ENCODE measurements at regions not wholly inside any gene's neighbourhood (a gene's known extent, or its start where the extent isn't known, plus 50 kb on each side); places are given as distances from the start of the nearest gene placed in this dataset.

DNA sequence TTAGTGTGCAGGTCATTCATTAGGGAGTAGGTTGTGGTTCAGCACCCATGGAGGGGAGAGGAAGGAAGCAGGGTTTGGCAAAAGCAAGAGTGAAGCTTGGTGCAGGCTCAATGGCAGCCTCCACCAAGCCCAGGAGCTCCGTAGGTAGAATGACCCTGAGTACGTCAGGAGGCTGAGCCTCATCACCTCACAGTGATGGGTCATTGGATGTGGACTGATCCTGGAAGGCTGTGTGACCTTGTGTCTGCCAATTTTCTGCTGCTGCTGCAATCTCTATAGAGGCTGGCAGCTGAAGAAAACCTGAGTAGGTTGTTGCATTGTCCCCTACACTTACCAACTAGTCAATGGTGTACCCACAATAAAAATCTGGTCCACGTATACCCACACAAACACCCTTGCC, 173.1 kb downstream of the ASCL1 start:
- Histone ChIP-seq H3K36me3 (replicated peaks; ENCODE audit: low read depth, low read length) (peaks cover 8% of the 10 kb centered on the region), H2AFZ (ENCODE audit: low read depth, low read length) (no peak overlapping the region), H3K27me3 (ENCODE audit: low read depth, low read length) (no peaks in the 10 kb centered on the region), H3K9ac (ENCODE audit: low read length) (no peak overlapping the region), H3K9me3 (ENCODE audit: insufficient read depth, low read length) (peaks cover 21% of the 10 kb centered on the region; the same call in 1 of the 2 replicates), H4K20me1 (ENCODE audit: insufficient read depth, low read length) (no peaks in the 10 kb centered on the region), H3K79me2 (ENCODE audit: low read length) (no peaks in the 10 kb centered on the region), H3K4me3 (ENCODE audit: low read length) (no peak overlapping the region), H3K4me1 (ENCODE audit: low read length) (no peaks in the 10 kb centered on the region; the same call in 1 of the 2 replicates), H3K27ac (ENCODE audit: low read length) (no peak overlapping the region), H3K4me2 (ENCODE audit: low read length) (no peak overlapping the region)
- TF ChIP-seq, protein P1, sequence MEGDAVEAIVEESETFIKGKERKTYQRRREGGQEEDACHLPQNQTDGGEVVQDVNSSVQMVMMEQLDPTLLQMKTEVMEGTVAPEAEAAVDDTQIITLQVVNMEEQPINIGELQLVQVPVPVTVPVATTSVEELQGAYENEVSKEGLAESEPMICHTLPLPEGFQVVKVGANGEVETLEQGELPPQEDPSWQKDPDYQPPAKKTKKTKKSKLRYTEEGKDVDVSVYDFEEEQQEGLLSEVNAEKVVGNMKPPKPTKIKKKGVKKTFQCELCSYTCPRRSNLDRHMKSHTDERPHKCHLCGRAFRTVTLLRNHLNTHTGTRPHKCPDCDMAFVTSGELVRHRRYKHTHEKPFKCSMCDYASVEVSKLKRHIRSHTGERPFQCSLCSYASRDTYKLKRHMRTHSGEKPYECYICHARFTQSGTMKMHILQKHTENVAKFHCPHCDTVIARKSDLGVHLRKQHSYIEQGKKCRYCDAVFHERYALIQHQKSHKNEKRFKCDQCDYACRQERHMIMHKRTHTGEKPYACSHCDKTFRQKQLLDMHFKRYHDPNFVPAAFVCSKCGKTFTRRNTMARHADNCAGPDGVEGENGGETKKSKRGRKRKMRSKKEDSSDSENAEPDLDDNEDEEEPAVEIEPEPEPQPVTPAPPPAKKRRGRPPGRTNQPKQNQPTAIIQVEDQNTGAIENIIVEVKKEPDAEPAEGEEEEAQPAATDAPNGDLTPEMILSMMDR (IDR thresholded peaks at IDR 0.05; ENCODE audit: low read depth, low read length): no peak
- no peak for TF ChIP-seq EZH2phosphoT487 (IDR thresholded peaks at IDR 0.05; ENCODE audit: low read depth)

GRCh38 chr12:103138538-103138937, 181.1 kb downstream of the ASCL1 start:
- H3K36me3 ChIP-seq (replicated peaks; ENCODE audit: low read depth, low read length): peaks cover 3% of the 10 kb centered on the region
- no peaks in the 10 kb centered on the region for H4K20me1 ChIP-seq (ENCODE audit: insufficient read depth, low read length)
- no peak for TF ChIP-seq EZH2phosphoT487 (IDR thresholded peaks at IDR 0.05; ENCODE audit: low read depth)
- TF ChIP-seq, protein P1 (IDR thresholded peaks at IDR 0.05; ENCODE audit: low read depth, low read length): no peak
- no peaks in the 10 kb centered on the region for H3K79me2 ChIP-seq (ENCODE audit: low read length)
- no peak overlapping the region for H2AFZ ChIP-seq (ENCODE audit: low read depth, low read length)
- H3K4me1 ChIP-seq (ENCODE audit: low read length): no peaks in the 10 kb centered on the region; the same call in 1 of the 2 replicates
- no peak overlapping the region for H3K4me2 ChIP-seq (ENCODE audit: low read length)
- H3K27me3 ChIP-seq (ENCODE audit: low read depth, low read length): no peaks in the 10 kb centered on the region
- H3K4me3 ChIP-seq (ENCODE audit: low read length): no peak overlapping the region
- no peak overlapping the region for H3K9ac ChIP-seq (ENCODE audit: low read length)
- H3K9me3 ChIP-seq (ENCODE audit: insufficient read depth, low read length): peaks cover 30% of the 10 kb centered on the region
- H3K27ac ChIP-seq (ENCODE audit: low read length): no peak overlapping the region

DNA sequence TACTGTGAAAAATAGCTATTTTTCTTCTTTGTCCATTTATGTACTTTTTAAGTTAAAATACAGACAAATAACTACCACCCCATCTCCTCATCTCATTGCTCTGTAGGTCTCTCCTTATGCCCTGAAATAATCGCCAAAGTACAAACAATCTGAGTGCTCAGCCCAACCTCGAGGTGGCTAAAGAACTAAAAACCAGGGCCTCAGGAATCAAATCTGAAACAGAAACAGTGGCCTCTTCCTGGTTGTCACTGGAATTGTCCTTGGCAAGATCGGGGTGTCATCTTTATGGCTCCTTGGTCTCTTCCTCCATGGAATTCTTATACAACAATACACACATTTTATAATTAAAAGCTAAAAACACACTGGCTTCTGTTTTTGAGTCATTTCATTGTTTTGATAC, 182.4 kb downstream of the ASCL1 start:
- H3K79me2 ChIP-seq (ENCODE audit: low read length): no peaks in the 10 kb centered on the region
- H3K4me3 ChIP-seq (ENCODE audit: low read length): no peak overlapping the region
- no peaks in the 10 kb centered on the region for H3K4me1 ChIP-seq (ENCODE audit: low read length)
- peaks cover 3% of the 10 kb centered on the region for H3K36me3 ChIP-seq (replicated peaks; ENCODE audit: low read depth, low read length)
- H3K9me3 ChIP-seq (ENCODE audit: insufficient read depth, low read length): peaks cover 17% of the 10 kb centered on the region
- H3K9ac ChIP-seq (ENCODE audit: low read length): no peak overlapping the region
- TF ChIP-seq, protein P1 (IDR thresholded peaks at IDR 0.05; ENCODE audit: low read depth, low read length): no peak
- TF ChIP-seq EZH2phosphoT487 (IDR thresholded peaks at IDR 0.05; ENCODE audit: low read depth): no peak
- no peak overlapping the region for H2AFZ ChIP-seq (ENCODE audit: low read depth, low read length)
- no peak overlapping the region for H3K27ac ChIP-seq (ENCODE audit: low read length)
- H3K4me2 ChIP-seq (ENCODE audit: low read length): no peak overlapping the region
- no peaks in the 10 kb centered on the region for H3K27me3 ChIP-seq (ENCODE audit: low read depth, low read length)
- H4K20me1 ChIP-seq (ENCODE audit: insufficient read depth, low read length): no peaks in the 10 kb centered on the region

- Histone ChIP-seq H3K36me3 (replicated peaks; ENCODE audit: low read depth, low read length) (peaks cover 2% of the 10 kb centered on the region), H3K4me1 (ENCODE audit: low read length) (no peaks in the 10 kb centered on the region), H2AFZ (ENCODE audit: low read depth, low read length) (no peak overlapping the region), H4K20me1 (ENCODE audit: insufficient read depth, low read length) (no peaks in the 10 kb centered on the region), H3K4me3 (ENCODE audit: low read length) (no peak overlapping the region), H3K27me3 (ENCODE audit: low read depth, low read length) (no peaks in the 10 kb centered on the region), H3K79me2 (ENCODE audit: low read length) (no peaks in the 10 kb centered on the region), H3K27ac (ENCODE audit: low read length) (no peak overlapping the region), H3K9ac (ENCODE audit: low read length) (no peak overlapping the region), H3K4me2 (ENCODE audit: low read length) (no peak overlapping the region), H3K9me3 (ENCODE audit: insufficient read depth, low read length) (peaks cover 13% of the 10 kb centered on the region)
- TF ChIP-seq EZH2phosphoT487 (IDR thresholded peaks at IDR 0.05; ENCODE audit: low read depth): no peak
- TF ChIP-seq, protein P1 (IDR thresholded peaks at IDR 0.05; ENCODE audit: low read depth, low read length): no peak
These were observed 182.8 kb downstream of the ASCL1 start for GRCh38 chr12:103140286-103140685.

All from OCI-LY3 (cell line).